CD4-positive, alpha-beta T cell treated with Interleukin-10 for 1 hour (primary cell): ENCODE measurements at regions not wholly inside any gene's neighbourhood (a gene's known extent, or its start where the extent isn't known, plus 50 kb on each side); places are given as distances from the start of the nearest gene placed in this dataset.
"Not testable (repeated sequence)": the region's sequence is repeated elsewhere in the genome, so short reads cannot be mapped to it uniquely, and the experiment has no call there.

Experiments
- DNase-seq: peaks from one replicate; pipeline ENCODE4 v3.0.0-alpha.2; 2020

GRCh38 chr4:148634476-148634875 is 192.3 kb upstream of the NR3C2 start:
- DNase-seq: no peak

- no peak for DNase-seq
These were observed 191.5 kb upstream of the NR3C2 start for GRCh38 chr4:148633720-148634119.

- DNase-seq: no peak
These were observed 190.3 kb upstream of the NR3C2 start for GRCh38 chr4:148632476-148632875.

GRCh38 chr4:148630051-148630450 is 187.8 kb upstream of the NR3C2 start:
- no peak for DNase-seq

- DNase-seq: no peak
These were observed 176.6 kb upstream of the NR3C2 start for GRCh38 chr4:148618856-148619255.

GRCh38 chr4:148608968-148609367 is 166.8 kb upstream of the NR3C2 start:
- DNase-seq: no peak

GRCh38 chr4:148598418-148599207 is 156.4 kb upstream of the NR3C2 start:
- DNase-seq: not testable (repeated sequence)

GRCh38 chr4:148589182-148589581 is 147.0 kb upstream of the NR3C2 start:
- DNase-seq: no peak

GRCh38 chr4:148575577-148575976 is 133.4 kb upstream of the NR3C2 start:
- DNase-seq: no peak

- DNase-seq: no peak
These were observed 132.7 kb upstream of the NR3C2 start for GRCh38 chr4:148574911-148575310.

- DNase-seq: no peak
These were observed 132.3 kb upstream of the NR3C2 start for GRCh38 chr4:148574502-148574901.

GRCh38 chr4:148574066-148574465 is 131.9 kb upstream of the NR3C2 start:
- no peak for DNase-seq

- DNase-seq: no peak
These were observed 131.1 kb upstream of the NR3C2 start for GRCh38 chr4:148573296-148573695.

- no peak for DNase-seq
These were observed 123.6 kb upstream of the NR3C2 start for GRCh38 chr4:148565801-148566200.

- no peak for DNase-seq
These were observed 121.5 kb upstream of the NR3C2 start for GRCh38 chr4:148563684-148564083.

- DNase-seq: no peak
These were observed 119.3 kb upstream of the NR3C2 start for GRCh38 chr4:148561467-148561866.

GRCh38 chr4:148557793-148558192 is 115.6 kb upstream of the NR3C2 start:
- DNase-seq: peak; percentile 1

GRCh38 chr4:148550788-148551187 is 108.6 kb upstream of the NR3C2 start:
- no peak for DNase-seq

GRCh38 chr4:148542922-148543623 is 100.9 kb upstream of the NR3C2 start:
- DNase-seq: no peak

- DNase-seq: no peak
These were observed 98.6 kb upstream of the NR3C2 start for GRCh38 chr4:148540622-148541326.

- DNase-seq: no peak
These were observed 97.2 kb upstream of the NR3C2 start for GRCh38 chr4:148539387-148539786.

GRCh38 chr4:148533851-148534250 is 91.6 kb upstream of the NR3C2 start:
- not testable (repeated sequence) for DNase-seq

GRCh38 chr4:148530114-148530513 is 87.9 kb upstream of the NR3C2 start:
- DNase-seq: no peak

GRCh38 chr4:148527571-148527970 is 85.4 kb upstream of the NR3C2 start:
- DNase-seq: no peak
